Stimulated activated CD8-positive, alpha-beta memory T cell treated with anti-CD3 and anti-CD28 coated beads, Interleukin-2, amount 100 ng/mL, for 1 hour (primary cell): ENCODE measurements at regions not wholly inside any gene's neighbourhood (a gene's known extent, or its start where the extent isn't known, plus 50 kb on each side); places are given as distances from the start of the nearest gene placed in this dataset.
A peak's percentile ranks its signal among the peaks of the same experiment; 100 is the strongest.
"Not testable (repeated sequence)": the region's sequence is repeated elsewhere in the genome, so short reads cannot be mapped to it uniquely, and the experiment has no call there.

Source experiments
- DNase-seq, 2 donors: peaks; one replicate each; pipeline ENCODE4 v3.0.0-alpha.2; 2020; ENCODE audit warnings: low read depth in 2 of 2

GRCh38 chr3:198147993-198148392 lies 188.0 kb downstream of the LMLN start:
- DNase-seq: not testable (repeated sequence)

GRCh38 chr3:198149904-198150303 lies 189.9 kb downstream of the LMLN start:
- DNase-seq: not testable (repeated sequence)

GRCh38 chr3:198151867-198152266 lies 191.8 kb downstream of the LMLN start:
- not testable (repeated sequence) for DNase-seq

GRCh38 chr3:198155771-198156170 lies 195.8 kb downstream of the LMLN start:
- not testable (repeated sequence) for DNase-seq

- not testable (repeated sequence) for DNase-seq
Measured at GRCh38 chr3:198157231-198157868, 197.3 kb downstream of the LMLN start.

GRCh38 chr3:198158007-198158406 lies 198.0 kb downstream of the LMLN start:
- not testable (repeated sequence) for DNase-seq

GRCh38 chr3:198167339-198168039 lies 207.5 kb downstream of the LMLN start:
- peak; percentile 42 to 46 for DNase-seq

GRCh38 chr3:198170781-198171180 lies 210.8 kb downstream of the LMLN start:
- DNase-seq: not testable (repeated sequence)

GRCh38 chr3:198173080-198173479 lies 213.1 kb downstream of the LMLN start:
- DNase-seq: not testable (repeated sequence)

GRCh38 chr3:198173929-198174574 lies 214.0 kb downstream of the LMLN start:
- DNase-seq: not testable (repeated sequence)
